ENCODE measurements at regions not wholly inside any gene's neighbourhood (a gene's known extent, or its start where the extent isn't known, plus 50 kb on each side); places are given as distances from the start of the nearest gene placed in this dataset.

DNA sequence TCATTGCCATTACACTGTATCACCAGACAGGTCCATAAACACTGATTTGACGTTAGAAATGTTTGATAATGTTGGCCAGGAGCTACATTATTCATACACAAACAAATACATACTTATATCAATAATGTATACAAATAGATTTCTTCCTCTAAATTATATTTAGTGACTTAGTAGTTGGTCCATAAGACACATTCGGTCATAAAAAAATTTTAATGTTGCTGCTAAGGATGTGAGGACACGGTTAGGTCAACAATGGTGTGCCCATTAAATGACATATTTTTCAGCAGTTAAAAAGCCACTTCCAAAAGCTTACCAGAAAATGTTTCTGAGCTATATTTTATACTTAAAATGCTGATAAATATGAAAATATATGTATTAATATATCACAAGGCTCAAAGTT, 1148.7 kb upstream of the TMEM132C start:
- DNase-seq (no peak), ATAC-seq (no peak)
- Mint-ChIP-seq H3K9me3 (no peaks in the 10 kb centered on the region), H3K4me3 (no peak overlapping the region), H3K4me1 (no peaks in the 10 kb centered on the region), H3K27me3 (ENCODE audit: low read depth in 2 of 2) (peaks cover 0 to 3% of the 10 kb centered on the region in 2 donors), H3K36me3 (no peaks in the 10 kb centered on the region), H3K27ac (no peak overlapping the region)
- Histone ChIP-seq H3K27me3 (ENCODE audit: control insufficient read depth, insufficient read depth, low read length) (no peaks in the 10 kb centered on the region), H3K27ac (ENCODE audit: low read length) (no peak overlapping the region), H3K36me3 (ENCODE audit: control insufficient read depth, insufficient read depth, low read length) (no peaks in the 10 kb centered on the region), H3K4me1 (ENCODE audit: control insufficient read depth, insufficient read depth, low read length) (no peaks in the 10 kb centered on the region), H3K4me3 (ENCODE audit: low read length) (no peak overlapping the region), H3K9me3 (ENCODE audit: control insufficient read depth, insufficient read depth, low read length) (no peaks in the 10 kb centered on the region)
- intact Hi-C loops (cut with micrococcal nuclease): no loop called here
- TF ChIP-seq, protein P1, sequence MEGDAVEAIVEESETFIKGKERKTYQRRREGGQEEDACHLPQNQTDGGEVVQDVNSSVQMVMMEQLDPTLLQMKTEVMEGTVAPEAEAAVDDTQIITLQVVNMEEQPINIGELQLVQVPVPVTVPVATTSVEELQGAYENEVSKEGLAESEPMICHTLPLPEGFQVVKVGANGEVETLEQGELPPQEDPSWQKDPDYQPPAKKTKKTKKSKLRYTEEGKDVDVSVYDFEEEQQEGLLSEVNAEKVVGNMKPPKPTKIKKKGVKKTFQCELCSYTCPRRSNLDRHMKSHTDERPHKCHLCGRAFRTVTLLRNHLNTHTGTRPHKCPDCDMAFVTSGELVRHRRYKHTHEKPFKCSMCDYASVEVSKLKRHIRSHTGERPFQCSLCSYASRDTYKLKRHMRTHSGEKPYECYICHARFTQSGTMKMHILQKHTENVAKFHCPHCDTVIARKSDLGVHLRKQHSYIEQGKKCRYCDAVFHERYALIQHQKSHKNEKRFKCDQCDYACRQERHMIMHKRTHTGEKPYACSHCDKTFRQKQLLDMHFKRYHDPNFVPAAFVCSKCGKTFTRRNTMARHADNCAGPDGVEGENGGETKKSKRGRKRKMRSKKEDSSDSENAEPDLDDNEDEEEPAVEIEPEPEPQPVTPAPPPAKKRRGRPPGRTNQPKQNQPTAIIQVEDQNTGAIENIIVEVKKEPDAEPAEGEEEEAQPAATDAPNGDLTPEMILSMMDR (IDR thresholded peaks at IDR 0.05): no peak
- 93% methylated on average over 2 of the region's 3 CpGs for WGBS (ENCODE audit: insufficient coverage)

DNA sequence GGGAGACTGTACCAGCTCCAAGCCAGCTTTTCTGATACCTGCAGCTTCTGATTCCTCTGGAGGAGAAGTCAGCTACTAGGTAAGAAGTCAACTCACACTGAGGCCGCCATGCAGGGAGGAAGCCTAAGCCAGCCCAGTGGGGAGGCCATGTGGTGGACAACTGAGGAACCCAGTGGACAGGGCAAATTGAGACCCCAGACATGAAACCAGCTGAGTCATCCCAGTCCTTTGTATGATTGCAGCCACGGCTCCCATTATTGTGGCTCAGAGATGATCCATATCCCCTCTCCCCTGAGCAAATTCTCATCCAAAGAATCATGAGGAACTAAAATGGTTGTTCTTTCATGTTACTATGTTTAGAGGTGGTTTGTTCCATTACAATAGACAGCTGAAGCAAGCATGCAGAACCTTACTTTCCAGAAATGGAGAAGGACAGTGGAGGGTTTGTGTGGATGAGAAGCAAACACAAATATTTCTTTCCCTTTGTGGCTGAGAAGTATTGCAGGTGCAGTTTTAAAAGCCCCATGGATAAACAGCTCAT, 1147.3 kb upstream of the TMEM132C start:
- H3K9me3 Mint-ChIP-seq: no peaks in the 10 kb centered on the region
- intact Hi-C loops (cut with micrococcal nuclease): no loop called here
- ATAC-seq (no peak), DNase-seq (no peak)
- Histone ChIP-seq H3K27me3 (ENCODE audit: control insufficient read depth, insufficient read depth, low read length) (no peaks in the 10 kb centered on the region), H3K27ac (ENCODE audit: low read length) (no peak overlapping the region), H3K4me1 (ENCODE audit: control insufficient read depth, insufficient read depth, low read length) (no peaks in the 10 kb centered on the region), H3K4me3 (ENCODE audit: low read length) (no peak overlapping the region), H3K9me3 (ENCODE audit: control insufficient read depth, insufficient read depth, low read length) (no peaks in the 10 kb centered on the region), H3K36me3 (ENCODE audit: control insufficient read depth, insufficient read depth, low read length) (no peaks in the 10 kb centered on the region)
- TF ChIP-seq, protein P1 (IDR thresholded peaks at IDR 0.05): no peak
- H3K4me1 Mint-ChIP-seq: no peaks in the 10 kb centered on the region
- 84% methylated on average over 2 of the region's 2 CpGs for WGBS (ENCODE audit: insufficient coverage)
- peaks cover 0 to 3% of the 10 kb centered on the region in 2 donors for H3K27me3 Mint-ChIP-seq (ENCODE audit: low read depth in 2 of 2)
- H3K36me3 Mint-ChIP-seq: no peaks in the 10 kb centered on the region
- H3K4me3 Mint-ChIP-seq: no peak overlapping the region
- H3K27ac Mint-ChIP-seq: no peak overlapping the region

DNA sequence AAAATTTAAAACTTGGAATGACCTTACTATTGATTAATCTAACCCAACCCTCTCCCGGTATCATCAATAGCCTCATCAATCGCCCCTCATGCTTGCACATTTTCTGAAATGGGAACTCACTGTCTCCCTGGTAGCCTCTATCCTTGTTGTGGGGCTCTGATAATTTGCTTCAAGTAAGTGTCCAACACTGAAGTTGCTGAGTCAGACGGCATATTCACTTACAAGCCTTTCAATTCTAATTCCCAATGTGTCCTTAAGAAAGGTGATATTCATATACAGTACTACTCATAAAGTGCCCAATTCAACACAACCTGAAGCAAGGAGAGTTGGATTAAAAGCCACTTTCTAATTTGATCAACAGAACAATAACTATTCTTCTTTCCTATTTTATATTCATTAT, 1146.1 kb upstream of the TMEM132C start:
- no peak for ATAC-seq
- no peaks in the 10 kb centered on the region for H3K36me3 Mint-ChIP-seq
- TF ChIP-seq, protein P1 (IDR thresholded peaks at IDR 0.05): no peak
- Histone ChIP-seq H3K4me3 (ENCODE audit: low read length) (no peak overlapping the region), H3K9me3 (ENCODE audit: control insufficient read depth, insufficient read depth, low read length) (no peaks in the 10 kb centered on the region), H3K27ac (ENCODE audit: low read length) (no peak overlapping the region), H3K36me3 (ENCODE audit: control insufficient read depth, insufficient read depth, low read length) (no peaks in the 10 kb centered on the region), H3K4me1 (ENCODE audit: control insufficient read depth, insufficient read depth, low read length) (no peaks in the 10 kb centered on the region), H3K27me3 (ENCODE audit: control insufficient read depth, insufficient read depth, low read length) (no peaks in the 10 kb centered on the region)
- H3K27me3 Mint-ChIP-seq (ENCODE audit: low read depth in 2 of 2): peaks cover 0 to 3% of the 10 kb centered on the region in 2 donors
- intact Hi-C loops (cut with micrococcal nuclease): no loop called here
- DNase-seq: no peak
- H3K9me3 Mint-ChIP-seq: no peaks in the 10 kb centered on the region
- no peak overlapping the region for H3K27ac Mint-ChIP-seq
- H3K4me1 Mint-ChIP-seq: no peaks in the 10 kb centered on the region
- WGBS (ENCODE audit: insufficient coverage): 89% methylated on average over 2 of the region's 3 CpGs
- H3K4me3 Mint-ChIP-seq: no peak overlapping the region

DNA sequence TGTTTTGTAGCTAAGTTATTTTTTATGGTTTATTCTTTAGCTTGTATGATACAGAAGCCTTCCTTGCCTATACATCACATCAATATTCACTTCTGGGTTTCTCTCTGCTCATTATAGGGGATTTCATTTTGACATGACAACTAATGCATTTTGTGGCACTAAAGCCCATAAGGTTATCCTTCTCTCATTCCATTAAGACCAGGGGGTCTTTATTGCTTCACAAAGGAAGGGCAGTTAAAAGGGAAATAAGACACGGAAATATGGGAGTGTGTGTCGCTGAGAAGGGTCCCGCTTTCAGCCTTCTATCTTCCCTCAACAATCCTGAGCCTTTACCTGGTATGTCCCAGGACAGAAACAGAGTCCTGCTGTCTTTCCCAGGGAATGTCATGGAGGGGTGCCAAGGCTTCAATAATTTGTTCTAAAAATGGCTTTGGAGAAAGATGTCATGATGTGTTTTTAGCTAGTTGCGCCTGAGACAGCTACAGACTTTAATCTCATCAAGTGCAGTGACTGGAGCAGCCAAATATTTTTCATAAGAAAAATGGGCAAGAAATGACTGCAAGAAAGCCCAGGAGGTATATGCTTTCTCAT, 1145.4 kb upstream of the TMEM132C start:
- TF ChIP-seq, protein P1 (IDR thresholded peaks at IDR 0.05): no peak
- Histone ChIP-seq H3K4me1 (ENCODE audit: control insufficient read depth, insufficient read depth, low read length) (no peaks in the 10 kb centered on the region), H3K9me3 (ENCODE audit: control insufficient read depth, insufficient read depth, low read length) (no peaks in the 10 kb centered on the region), H3K27ac (ENCODE audit: low read length) (no peak overlapping the region), H3K36me3 (ENCODE audit: control insufficient read depth, insufficient read depth, low read length) (no peaks in the 10 kb centered on the region), H3K27me3 (ENCODE audit: control insufficient read depth, insufficient read depth, low read length) (no peaks in the 10 kb centered on the region), H3K4me3 (ENCODE audit: low read length) (no peak overlapping the region)
- 100% methylated on average over 1 of the region's 4 CpGs for WGBS (ENCODE audit: insufficient coverage)
- intact Hi-C loops (cut with micrococcal nuclease): no loop called here
- H3K36me3 Mint-ChIP-seq: no peaks in the 10 kb centered on the region
- peaks cover 0 to 3% of the 10 kb centered on the region in 2 donors for H3K27me3 Mint-ChIP-seq (ENCODE audit: low read depth in 2 of 2)
- DNase-seq: no peak
- no peaks in the 10 kb centered on the region for H3K4me1 Mint-ChIP-seq
- ATAC-seq: no peak
- no peaks in the 10 kb centered on the region for H3K9me3 Mint-ChIP-seq
- H3K27ac Mint-ChIP-seq: no peak overlapping the region
- H3K4me3 Mint-ChIP-seq: no peak overlapping the region

All from natural killer cell (primary cell).